Upper lobe of right lung (tissue), 1 donor: ENCODE measurements at regions not wholly inside any gene's neighbourhood (a gene's known extent, or its start where the extent isn't known, plus 50 kb on each side); places are given as distances from the start of the nearest gene placed in this dataset.

ENCODE experiments used
- ATAC-seq: fragments of 200-7000 bp; cut with Tn5 transposase; one replicate; pipeline ENCODE4 v1.9.1; 2020; ENCODE audit warnings: mild to moderate bottlenecking, moderate library complexity
- DNase-seq: peaks from one replicate; pipeline ENCODE4 v3.0.0-alpha.2; 2020
- H3K27ac ChIP-seq: fragments of 200-600 bp; one replicate; pipeline ENCODE4 v1.8.0; 2022
- H3K27me3 ChIP-seq: fragments of 200-600 bp; one replicate; pipeline ENCODE4 v1.8.0; 2022; ENCODE audit warnings: mild to moderate bottlenecking
- H3K36me3 ChIP-seq: fragments of 200-600 bp; one replicate; pipeline ENCODE4 v1.8.0; 2022
- H3K4me1 ChIP-seq: fragments of 200-600 bp; one replicate; pipeline ENCODE4 v1.8.0; 2022
- H3K4me3 ChIP-seq: fragments of 200-600 bp; one replicate; pipeline ENCODE4 v1.8.0; 2022; ENCODE audit warnings: mild to moderate bottlenecking
- H3K9me3 ChIP-seq: fragments of 200-600 bp; one replicate; pipeline ENCODE4 v1.8.0; 2022
- intact Hi-C: fragments of 100-400 bp; cut with DNase I; formaldehyde crosslinking; loops from one replicate; pipeline ENCODE4 v1.11.0; 2022
- TF ChIP-seq, protein P1 (sequence below): fragments of 200-600 bp; IDR thresholded peaks from one replicate; pipeline ENCODE4 v1.8.0; 2022; ENCODE audit warnings: antibody characterized with exemption
- donor health status: DM: no; HTN: yes; CAD: no; lungs with severe emphysema.

DNA sequence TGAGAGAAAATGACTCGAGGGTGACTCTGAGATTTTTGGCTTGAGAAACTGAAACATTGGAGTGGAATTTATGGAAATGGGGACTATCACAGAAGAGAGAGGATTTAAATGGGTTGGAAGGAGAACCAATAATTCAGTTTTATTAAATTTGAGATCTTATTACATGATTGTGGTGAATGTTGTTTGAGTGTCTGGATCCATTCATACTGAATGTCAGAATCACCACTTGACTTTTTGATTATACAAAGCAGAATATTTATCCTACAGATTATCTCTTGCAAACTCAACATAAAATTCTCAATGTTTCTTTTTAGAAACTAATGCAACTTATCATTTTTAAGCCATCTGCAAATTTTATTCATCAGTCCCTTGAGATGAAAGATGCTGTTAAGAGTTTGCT lies 332.8 kb downstream of the CNTN3 start:
- intact Hi-C loops: no loop called here
- Histone ChIP-seq H3K4me3 (no peak overlapping the region), H3K4me1 (no peaks in the 10 kb centered on the region), H3K27ac (no peak overlapping the region), H3K9me3 (no peaks in the 10 kb centered on the region), H3K27me3 (no peaks in the 10 kb centered on the region), H3K36me3 (no peaks in the 10 kb centered on the region)
- DNase-seq (no peak), ATAC-seq (no peak)
- TF ChIP-seq, protein P1, sequence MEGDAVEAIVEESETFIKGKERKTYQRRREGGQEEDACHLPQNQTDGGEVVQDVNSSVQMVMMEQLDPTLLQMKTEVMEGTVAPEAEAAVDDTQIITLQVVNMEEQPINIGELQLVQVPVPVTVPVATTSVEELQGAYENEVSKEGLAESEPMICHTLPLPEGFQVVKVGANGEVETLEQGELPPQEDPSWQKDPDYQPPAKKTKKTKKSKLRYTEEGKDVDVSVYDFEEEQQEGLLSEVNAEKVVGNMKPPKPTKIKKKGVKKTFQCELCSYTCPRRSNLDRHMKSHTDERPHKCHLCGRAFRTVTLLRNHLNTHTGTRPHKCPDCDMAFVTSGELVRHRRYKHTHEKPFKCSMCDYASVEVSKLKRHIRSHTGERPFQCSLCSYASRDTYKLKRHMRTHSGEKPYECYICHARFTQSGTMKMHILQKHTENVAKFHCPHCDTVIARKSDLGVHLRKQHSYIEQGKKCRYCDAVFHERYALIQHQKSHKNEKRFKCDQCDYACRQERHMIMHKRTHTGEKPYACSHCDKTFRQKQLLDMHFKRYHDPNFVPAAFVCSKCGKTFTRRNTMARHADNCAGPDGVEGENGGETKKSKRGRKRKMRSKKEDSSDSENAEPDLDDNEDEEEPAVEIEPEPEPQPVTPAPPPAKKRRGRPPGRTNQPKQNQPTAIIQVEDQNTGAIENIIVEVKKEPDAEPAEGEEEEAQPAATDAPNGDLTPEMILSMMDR: no peak

GRCh38 chr3:74273555-74274402 lies 340.7 kb downstream of the CNTN3 start:
- ATAC-seq (no peak), DNase-seq (no peak)
- no peaks in the 10 kb centered on the region for H3K4me1 ChIP-seq
- H3K36me3 ChIP-seq: no peaks in the 10 kb centered on the region
- H3K4me3 ChIP-seq: no peak overlapping the region
- H3K27me3 ChIP-seq: no peaks in the 10 kb centered on the region
- intact Hi-C loops: no loop called here
- TF ChIP-seq, protein P1: no peak
- no peak overlapping the region for H3K27ac ChIP-seq
- H3K9me3 ChIP-seq: no peaks in the 10 kb centered on the region

DNA sequence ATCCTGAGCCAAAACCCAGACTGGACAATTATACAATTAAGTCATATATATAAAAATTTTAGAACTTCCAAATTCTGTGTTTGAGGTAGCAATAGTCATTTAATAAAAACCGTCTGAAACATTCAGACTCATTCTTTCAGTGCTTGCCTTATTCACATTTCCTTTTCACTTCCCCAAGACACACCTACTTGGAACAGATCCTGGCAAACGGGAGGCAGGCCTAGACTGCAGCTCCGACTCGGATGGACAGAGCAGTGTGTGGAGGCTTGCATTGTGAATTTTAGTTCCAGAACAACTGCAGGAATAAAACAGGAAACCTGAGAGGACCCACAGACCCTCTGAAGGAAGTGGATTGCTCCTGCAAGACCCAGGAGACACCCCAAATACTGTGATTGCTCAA lies 341.4 kb downstream of the CNTN3 start:
- H3K9me3 ChIP-seq: no peaks in the 10 kb centered on the region
- DNase-seq (no peak), ATAC-seq (no peak)
- H3K27ac ChIP-seq: no peak overlapping the region
- intact Hi-C loops: no loop called here
- TF ChIP-seq, protein P1: no peak
- H3K27me3 ChIP-seq: no peaks in the 10 kb centered on the region
- no peaks in the 10 kb centered on the region for H3K4me1 ChIP-seq
- H3K36me3 ChIP-seq: no peaks in the 10 kb centered on the region
- H3K4me3 ChIP-seq: no peak overlapping the region

DNA sequence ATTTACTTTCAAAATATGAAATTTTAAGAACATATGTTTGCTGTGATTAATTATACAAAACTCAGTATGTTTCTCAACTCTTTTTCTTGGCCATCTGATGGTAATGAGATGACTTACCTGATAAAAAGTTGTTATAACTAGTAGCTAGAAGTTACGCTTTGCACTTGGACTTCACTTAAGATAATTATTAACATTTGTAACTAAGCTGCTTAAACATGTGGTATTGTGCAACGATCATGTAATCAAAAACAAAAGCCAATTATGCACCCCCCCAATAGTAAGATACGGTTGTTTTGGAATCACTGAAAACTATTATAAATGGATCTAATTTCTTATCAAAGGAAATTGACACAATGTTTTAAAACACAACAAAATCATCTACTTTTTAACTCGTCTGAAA lies 342.9 kb downstream of the CNTN3 start:
- Histone ChIP-seq H3K4me1 (no peaks in the 10 kb centered on the region), H3K4me3 (no peak overlapping the region), H3K27me3 (no peaks in the 10 kb centered on the region), H3K27ac (no peak overlapping the region), H3K9me3 (no peaks in the 10 kb centered on the region), H3K36me3 (no peaks in the 10 kb centered on the region)
- intact Hi-C loops: no loop called here
- DNase-seq (no peak), ATAC-seq (no peak)
- TF ChIP-seq, protein P1: no peak

- H3K27ac ChIP-seq: no peak overlapping the region
- TF ChIP-seq, protein P1: no peak
- no peaks in the 10 kb centered on the region for H3K4me1 ChIP-seq
- no peak overlapping the region for H3K4me3 ChIP-seq
- ATAC-seq: no peak
- H3K9me3 ChIP-seq: no peaks in the 10 kb centered on the region
- no peak for DNase-seq
- intact Hi-C loops: no loop called here
- H3K27me3 ChIP-seq: no peaks in the 10 kb centered on the region
- no peaks in the 10 kb centered on the region for H3K36me3 ChIP-seq
Measured at GRCh38 chr3:74269689-74270088, 344.8 kb downstream of the CNTN3 start.
